Stimulated activated CD4-positive, alpha-beta T cell treated with anti-CD3 and anti-CD28 coated beads, TNF-alpha, amount 100 ng/mL, for 24 hours (primary cell): ENCODE measurements at regions not wholly inside any gene's neighbourhood (a gene's known extent, or its start where the extent isn't known, plus 50 kb on each side); places are given as distances from the start of the nearest gene placed in this dataset.

Experiments used
- DNase-seq, 3 experiments: peaks; one replicate each; pipeline ENCODE4 v3.0.0-alpha.2; 2020; ENCODE audit warnings: low read depth in 3 of 3

DNA sequence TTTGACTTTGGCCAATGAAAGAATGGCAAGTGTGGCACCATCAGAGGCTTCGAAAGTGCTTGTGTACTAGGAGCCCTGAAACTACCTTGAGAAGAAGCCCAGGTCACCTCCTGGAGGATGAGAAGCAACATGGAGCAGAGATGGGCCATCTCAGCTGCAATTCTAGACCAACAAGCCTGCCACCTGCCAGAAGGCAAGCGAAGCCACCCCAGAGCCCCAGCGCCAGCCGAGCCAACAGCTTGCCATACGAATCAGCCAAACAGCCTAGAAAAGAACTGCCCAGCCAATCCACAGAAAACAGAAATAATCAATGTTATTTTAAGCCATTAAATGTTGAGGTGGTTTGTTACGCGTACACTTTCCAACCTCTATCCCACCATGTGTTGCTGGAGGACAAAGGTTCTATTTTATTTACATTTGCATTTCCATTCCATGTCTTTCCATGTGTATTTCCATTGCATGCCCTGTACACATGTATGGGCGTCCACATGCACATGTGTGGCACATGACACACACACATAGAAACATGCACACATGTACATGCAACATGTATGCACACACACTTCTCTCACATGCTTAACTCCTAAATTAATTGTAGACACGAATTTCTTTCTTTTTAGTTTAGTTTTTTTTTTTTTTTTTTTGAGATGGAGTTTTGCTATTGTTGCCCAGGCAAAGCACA, 144.3 kb upstream of the TNRC6C start:
- no peak for DNase-seq

DNA sequence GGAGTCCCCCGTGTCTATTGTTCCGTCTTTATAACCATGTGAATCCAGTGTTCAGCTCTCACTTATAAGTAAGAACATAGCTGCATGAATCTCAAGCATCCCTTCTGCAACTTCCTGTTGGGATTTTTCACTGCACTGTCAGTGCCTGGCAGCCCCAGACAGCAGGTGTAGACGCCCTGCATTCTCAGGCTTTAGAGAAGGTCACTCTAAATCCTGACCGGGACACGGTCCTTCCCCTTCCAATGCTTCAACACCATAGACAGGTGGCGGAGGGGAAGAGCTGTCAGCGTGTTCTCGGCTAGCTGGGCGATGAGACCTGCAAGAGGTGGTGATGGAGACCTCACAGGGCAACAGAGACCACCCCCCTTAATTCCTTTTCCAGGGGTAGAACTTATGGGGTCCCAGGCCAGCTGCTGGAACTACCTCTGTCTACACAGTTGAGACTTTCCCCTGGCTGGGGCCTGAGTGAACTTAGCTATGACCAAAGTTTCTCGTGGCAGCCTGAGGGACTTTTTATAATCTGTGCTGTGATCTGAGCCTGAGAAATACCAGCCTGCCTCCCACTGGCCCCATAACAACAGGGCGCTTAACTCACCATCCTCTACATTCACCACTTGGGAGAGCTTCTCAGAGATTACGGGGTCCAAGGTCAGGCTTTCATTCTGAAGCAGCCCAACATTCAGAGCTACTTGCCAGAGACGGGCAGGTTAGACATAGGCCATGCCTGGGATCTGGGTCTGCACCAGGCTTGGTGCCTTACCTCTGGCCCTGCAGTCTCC, 143.2 kb upstream of the TNRC6C start:
- DNase-seq, result no peak

DNA sequence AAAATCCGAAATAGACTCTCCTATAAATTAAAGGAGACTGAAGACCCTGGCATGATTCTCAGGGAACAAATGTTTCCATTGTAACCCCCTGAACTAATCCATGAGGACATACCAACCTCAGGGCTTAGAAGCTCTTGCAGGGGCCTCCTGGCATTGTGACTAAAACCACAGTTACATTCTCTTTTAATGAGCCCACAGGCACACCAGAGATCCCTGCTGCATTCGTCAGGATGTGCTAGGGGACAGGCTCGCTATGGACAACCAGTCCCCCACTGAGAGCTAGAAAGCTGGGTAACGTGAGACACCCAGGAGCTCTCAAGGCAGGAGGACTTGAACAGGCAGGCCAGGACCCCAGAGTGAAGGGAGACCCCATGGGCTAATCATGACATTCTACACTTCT, 140.6 kb upstream of the TNRC6C start:
- no peak for DNase-seq

GRCh38 chr17:77819497-77819896, 139.0 kb upstream of the TNRC6C start:
- no peak for DNase-seq

- DNase-seq, result no peak
These were observed 137.4 kb upstream of the TNRC6C start for GRCh38 chr17:77821114-77821513.

- DNase-seq, result no peak
These were observed 136.0 kb upstream of the TNRC6C start for GRCh38 chr17:77822302-77823030.

- DNase-seq, result no peak
These were observed 134.3 kb upstream of the TNRC6C start for GRCh38 chr17:77824102-77824779.

DNA sequence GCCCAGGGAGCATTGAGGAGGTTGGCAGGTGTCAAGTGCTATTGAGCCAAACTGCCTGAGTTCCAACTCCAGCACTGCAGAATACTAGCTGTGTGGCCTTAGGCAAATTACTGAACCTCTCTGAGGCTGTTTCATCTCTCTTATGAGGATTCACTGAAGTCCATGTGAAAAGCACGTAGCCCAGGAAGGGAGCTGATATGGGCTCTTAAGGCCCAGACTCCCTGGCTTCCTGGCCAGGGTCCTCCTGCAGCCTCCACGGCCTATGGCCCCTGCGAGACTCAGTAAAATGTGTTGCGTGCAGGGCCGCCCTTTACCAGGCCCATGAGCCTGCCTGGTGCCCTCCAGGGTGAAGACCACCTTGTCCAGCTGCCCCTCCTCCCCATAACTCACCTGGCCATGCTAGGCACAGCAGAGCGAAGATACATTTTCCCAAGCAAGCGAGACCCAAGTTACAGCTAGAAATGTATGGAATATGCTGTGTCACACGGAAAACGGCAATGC, 133.7 kb upstream of the TNRC6C start:
- DNase-seq, result no peak

- no peak for DNase-seq
These were observed 132.9 kb upstream of the TNRC6C start for GRCh38 chr17:77825621-77826020.

GRCh38 chr17:77826132-77826873, 132.2 kb upstream of the TNRC6C start:
- DNase-seq, result no peak

- DNase-seq, result no peak
These were observed 131.5 kb upstream of the TNRC6C start for GRCh38 chr17:77827039-77827438.

DNA sequence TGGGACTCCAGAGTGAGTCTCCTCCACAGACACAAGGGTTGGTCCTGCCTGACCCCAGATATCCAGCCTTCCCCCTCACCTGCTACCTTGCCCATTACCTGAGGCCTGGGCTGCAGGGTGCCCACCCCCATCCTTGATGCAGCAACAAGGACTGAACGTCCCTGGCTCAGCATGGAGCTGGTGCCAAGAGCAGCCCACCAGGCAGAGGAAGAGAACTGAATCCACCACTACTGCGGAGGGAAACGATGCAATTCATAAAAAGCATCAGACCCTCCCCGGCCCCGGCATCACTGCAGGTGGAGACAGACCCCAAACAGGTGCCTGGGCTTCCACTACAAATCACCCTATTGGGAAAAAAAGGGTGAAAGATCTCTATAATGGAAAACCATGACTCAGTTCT, 131.0 kb upstream of the TNRC6C start:
- DNase-seq, result no peak

DNA sequence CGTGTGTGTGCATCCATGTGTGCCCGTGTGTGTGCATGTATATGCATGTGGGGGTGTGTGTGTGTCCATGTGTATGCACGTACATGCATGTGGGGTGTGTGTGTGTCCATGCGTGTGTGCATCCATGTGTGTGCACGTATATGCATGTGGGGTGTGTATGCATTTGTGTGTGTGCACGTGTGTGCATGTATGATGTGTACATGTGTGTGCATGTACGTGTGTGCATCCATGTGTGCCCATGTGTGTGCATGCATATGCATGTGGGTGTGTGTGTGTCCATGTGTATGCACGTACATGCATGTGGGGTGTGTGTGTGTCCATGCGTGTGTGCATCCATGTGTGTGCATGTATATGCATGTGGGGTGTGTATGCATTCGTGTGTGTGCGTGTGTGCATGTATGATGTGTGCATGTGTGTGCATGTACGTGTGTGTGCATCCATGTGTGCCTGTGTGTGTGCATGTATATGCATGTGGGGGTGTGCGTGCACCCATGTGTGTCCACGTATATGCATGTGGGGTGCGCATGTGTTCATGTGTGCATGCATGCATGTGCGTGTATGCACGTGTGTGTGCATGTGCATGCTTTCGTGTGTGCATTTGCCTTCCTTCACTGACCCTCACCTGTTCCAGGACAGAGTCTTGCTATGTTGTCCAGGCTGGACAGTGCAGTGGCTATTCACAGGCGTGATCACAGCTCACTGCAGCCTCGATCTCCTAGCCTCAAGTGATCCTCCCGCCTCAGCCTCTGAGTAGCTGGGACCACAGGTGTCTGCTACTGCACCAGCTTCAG, 129.6 kb upstream of the TNRC6C start:
- no peak for DNase-seq

GRCh38 chr17:77829843-77830799, 128.4 kb upstream of the TNRC6C start:
- no peak for DNase-seq

DNA sequence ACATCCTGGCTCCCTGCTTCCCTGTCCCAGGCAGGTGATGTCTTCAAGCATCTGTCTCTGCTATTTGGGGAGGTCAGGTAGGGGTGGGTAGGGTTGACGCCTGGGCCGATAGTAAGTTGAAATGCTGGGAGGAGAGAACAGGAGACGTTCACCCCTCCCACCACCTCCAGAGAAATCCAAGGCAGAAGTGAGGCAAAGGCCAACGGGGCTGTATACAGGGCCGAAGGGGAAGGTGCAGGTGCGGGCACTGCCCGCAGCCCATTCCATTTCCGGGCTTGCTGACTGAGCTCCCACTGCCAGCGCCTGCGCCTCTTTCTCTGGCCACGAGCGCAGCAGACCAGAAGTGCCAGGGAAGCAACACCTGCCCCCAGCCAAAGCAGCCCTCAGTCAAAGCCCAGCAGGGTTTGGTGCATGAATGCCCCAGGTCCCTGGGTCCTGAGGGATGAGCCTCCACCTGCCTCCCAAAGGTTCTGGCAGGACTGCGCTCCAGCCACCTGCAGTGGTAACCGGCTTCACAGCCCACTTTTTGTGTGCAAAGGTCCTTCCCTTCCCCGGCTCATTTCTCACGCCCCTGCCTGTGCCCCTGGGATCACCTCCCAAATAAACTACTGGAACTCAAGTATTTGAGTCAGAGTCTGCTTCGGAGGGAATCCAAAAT, 127.6 kb upstream of the TNRC6C start:
- DNase-seq, result no peak

DNA sequence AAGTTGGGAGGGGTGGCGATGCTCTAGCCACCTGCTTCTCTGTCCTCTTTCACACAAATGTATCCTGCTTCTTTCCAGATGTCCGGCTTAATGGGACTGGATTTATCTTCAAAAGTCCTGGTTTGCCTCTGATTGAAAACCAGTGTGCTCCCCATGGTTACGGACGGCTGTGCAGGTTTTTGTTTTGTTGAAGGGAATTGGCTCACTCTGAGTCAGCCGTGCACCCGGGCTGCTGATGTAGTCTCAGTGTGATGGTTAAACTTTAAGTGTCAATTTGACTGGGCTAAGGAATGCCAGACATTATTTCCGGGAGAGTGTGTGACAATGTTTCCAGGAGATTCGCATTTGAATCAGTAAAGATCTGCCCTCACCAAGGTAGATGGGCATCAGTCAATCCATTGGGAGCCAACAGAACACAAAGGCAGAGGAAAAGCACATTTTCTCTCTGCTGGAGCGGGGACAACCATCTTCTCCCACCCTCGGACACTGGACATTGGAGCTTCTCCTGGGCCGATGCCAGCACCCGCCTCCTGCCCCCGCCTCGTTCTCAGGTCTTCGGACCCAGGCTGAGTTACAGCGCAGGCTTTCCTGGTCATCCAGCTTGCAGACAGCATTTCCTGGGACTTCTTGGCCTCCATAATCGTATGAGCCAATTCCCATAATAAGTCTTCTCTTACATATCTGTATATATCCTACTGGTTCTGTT, 126.9 kb upstream of the TNRC6C start:
- DNase-seq, result no peak

DNA sequence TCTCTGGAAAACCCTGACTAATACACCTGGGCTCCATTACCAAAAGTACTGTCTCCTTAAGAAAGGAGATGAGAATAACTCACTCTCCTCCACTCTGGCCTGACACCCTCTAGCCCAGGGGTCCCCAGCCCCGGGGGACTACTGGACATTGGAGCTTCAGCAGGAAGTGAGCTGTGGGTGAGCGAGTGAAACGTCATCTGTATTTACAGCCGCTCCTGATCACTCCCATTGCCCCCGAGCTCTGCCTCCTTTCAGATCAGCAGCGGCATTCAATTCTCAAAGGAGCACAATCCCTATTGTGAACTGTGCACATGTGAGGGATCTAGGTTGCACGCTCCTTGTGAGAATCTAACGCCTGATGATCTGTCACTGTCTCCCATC, 126.3 kb upstream of the TNRC6C start:
- no peak for DNase-seq

- no peak for DNase-seq
These were observed 124.7 kb upstream of the TNRC6C start for GRCh38 chr17:77833769-77834168.
